ENCODE measurements at regions not wholly inside any gene's neighbourhood (a gene's known extent, or its start where the extent isn't known, plus 50 kb on each side); places are given as distances from the start of the nearest gene placed in this dataset.

DNA sequence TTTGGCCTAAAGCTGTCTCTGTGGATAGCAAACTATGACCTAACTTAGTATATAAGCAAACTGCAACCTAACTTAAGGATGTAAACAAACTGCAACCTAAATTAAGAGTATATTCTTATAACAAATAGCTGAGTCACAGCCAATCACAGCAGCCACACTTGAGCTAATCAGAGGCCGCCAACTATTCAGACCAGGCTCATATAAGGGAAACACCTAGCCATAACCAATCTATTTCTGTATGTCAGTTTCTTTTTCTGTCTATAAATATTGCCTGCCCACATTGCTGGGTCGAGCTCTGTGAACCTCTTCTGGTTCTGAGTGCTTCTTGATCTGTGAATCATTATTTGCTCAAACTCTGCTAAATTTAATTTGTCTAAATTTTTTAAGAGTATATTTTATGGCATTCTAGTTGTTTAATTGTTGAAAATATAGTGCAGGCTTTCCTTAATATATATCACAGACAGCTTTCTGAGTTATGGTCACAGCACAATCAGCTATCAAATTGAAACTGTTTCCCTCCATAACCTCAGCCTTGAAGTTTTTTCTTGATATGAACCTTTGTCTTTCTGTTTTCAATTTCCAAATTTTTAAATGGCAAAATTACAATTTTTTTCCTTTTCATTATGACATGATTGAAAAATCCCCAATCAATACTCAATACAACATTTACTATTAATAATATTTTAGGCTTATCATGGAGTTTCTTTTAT lies 327.1 kb upstream of the NUDT12 start:
- TF ChIP-seq TAF1 (IDR thresholded peaks at IDR 0.05; ENCODE audit: borderline replicate concordance, insufficient read depth, low read length) = no peak
- TF ChIP-seq, protein P1, sequence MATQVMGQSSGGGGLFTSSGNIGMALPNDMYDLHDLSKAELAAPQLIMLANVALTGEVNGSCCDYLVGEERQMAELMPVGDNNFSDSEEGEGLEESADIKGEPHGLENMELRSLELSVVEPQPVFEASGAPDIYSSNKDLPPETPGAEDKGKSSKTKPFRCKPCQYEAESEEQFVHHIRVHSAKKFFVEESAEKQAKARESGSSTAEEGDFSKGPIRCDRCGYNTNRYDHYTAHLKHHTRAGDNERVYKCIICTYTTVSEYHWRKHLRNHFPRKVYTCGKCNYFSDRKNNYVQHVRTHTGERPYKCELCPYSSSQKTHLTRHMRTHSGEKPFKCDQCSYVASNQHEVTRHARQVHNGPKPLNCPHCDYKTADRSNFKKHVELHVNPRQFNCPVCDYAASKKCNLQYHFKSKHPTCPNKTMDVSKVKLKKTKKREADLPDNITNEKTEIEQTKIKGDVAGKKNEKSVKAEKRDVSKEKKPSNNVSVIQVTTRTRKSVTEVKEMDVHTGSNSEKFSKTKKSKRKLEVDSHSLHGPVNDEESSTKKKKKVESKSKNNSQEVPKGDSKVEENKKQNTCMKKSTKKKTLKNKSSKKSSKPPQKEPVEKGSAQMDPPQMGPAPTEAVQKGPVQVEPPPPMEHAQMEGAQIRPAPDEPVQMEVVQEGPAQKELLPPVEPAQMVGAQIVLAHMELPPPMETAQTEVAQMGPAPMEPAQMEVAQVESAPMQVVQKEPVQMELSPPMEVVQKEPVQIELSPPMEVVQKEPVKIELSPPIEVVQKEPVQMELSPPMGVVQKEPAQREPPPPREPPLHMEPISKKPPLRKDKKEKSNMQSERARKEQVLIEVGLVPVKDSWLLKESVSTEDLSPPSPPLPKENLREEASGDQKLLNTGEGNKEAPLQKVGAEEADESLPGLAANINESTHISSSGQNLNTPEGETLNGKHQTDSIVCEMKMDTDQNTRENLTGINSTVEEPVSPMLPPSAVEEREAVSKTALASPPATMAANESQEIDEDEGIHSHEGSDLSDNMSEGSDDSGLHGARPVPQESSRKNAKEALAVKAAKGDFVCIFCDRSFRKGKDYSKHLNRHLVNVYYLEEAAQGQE (IDR thresholded peaks at IDR 0.05; ENCODE audit: insufficient read depth in 1 of 2, low read depth in 2 of 2, low read length in 2 of 2) = no peak
- no peak for TF ChIP-seq POLR2AphosphoS5 (IDR thresholded peaks at IDR 0.05; ENCODE audit: low read depth, low read length)
- no peak for TF ChIP-seq SIN3A (IDR thresholded peaks at IDR 0.05; ENCODE audit: borderline replicate concordance, insufficient read depth, low read length)
- no peak for TF ChIP-seq FOXP2 (optimal IDR thresholded peaks at IDR 0.05; ENCODE audit: borderline replicate concordance, extremely low read depth, extremely low read length, insufficient read depth)

Data from PFSK-1 (cell line).